Stomach smooth muscle (tissue), 2 donors: ENCODE measurements at regions not wholly inside any gene's neighbourhood (a gene's known extent, or its start where the extent isn't known, plus 50 kb on each side); places are given as distances from the start of the nearest gene placed in this dataset.
"Not testable (repeated sequence)": the region's sequence is repeated elsewhere in the genome, so short reads cannot be mapped to it uniquely, and the experiment has no call there.

Source experiments
- H3K27ac ChIP-seq: one replicate; pipeline ENCODE4 v1.7.0; 2013; ENCODE audit warnings: mild to moderate bottlenecking, low read length, inconsistent platforms
- H3K27me3 ChIP-seq, 2 donors: one replicate each; pipeline ENCODE4 v1.7.0; 2013; ENCODE audit warnings: low read length in 2 of 2; ENCODE audit not compliant: insufficient read depth in 2 of 2, control insufficient read depth in 1 of 2
- H3K36me3 ChIP-seq, 2 donors: one replicate each; pipeline ENCODE4 v1.7.0; 2013; ENCODE audit warnings: low read length in 2 of 2; ENCODE audit not compliant: control insufficient read depth in 2 of 2, insufficient read depth in 2 of 2
- H3K4me1 ChIP-seq: one replicate; pipeline ENCODE4 v1.7.0; 2013; ENCODE audit warnings: low read length; ENCODE audit not compliant: control insufficient read depth, insufficient read depth
- H3K4me3 ChIP-seq, 2 donors: one replicate each; pipeline ENCODE4 v1.7.0; 2013; ENCODE audit warnings: low read length in 2 of 2
- H3K9ac ChIP-seq, 2 donors: one replicate each; pipeline ENCODE4 v1.7.0; 2013; ENCODE audit warnings: low read length in 2 of 2, mild to moderate bottlenecking in 1 of 2
- H3K9me3 ChIP-seq, 2 donors: one replicate each; pipeline ENCODE4 v1.7.0; 2013; ENCODE audit warnings: low read length in 2 of 2; ENCODE audit not compliant: control insufficient read depth in 2 of 2
- donor health status: healthy.
- donor health status: Pancreatic carcinoma.

GRCh38 chr7:63521-64021, 128.8 kb upstream of the FAM20C start:
- Histone ChIP-seq H3K27ac (no peak overlapping the region), H3K9ac (no peak overlapping the region), H3K9me3 (no peaks in the 10 kb centered on the region), H3K36me3 (no peaks in the 10 kb centered on the region), H3K4me1 (peaks cover 22% of the 10 kb centered on the region), H3K27me3 (no peaks in the 10 kb centered on the region), H3K4me3 (no peak overlapping the region)

- Histone ChIP-seq H3K9ac (peak overlapping the region in 1 of 2 donors; percentile 10), H3K27me3 (no peaks in the 10 kb centered on the region), H3K4me1 (peaks cover 25% of the 10 kb centered on the region), H3K4me3 (peak overlapping the region in 1 of 2 donors; percentile 8), H3K36me3 (no peaks in the 10 kb centered on the region), H3K9me3 (no peaks in the 10 kb centered on the region), H3K27ac (no peak overlapping the region)
These were observed 128.1 kb upstream of the FAM20C start for GRCh38 chr7:64098-64915.

- no peaks in the 10 kb centered on the region for H3K36me3 ChIP-seq
- H3K27ac ChIP-seq = no peak overlapping the region
- H3K9ac ChIP-seq = peak overlapping the region; percentile 10 to 29
- peaks cover 25% of the 10 kb centered on the region for H3K4me1 ChIP-seq
- H3K9me3 ChIP-seq = no peaks in the 10 kb centered on the region
- no peaks in the 10 kb centered on the region for H3K27me3 ChIP-seq
- peak overlapping the region in 1 of 2 donors; percentile 8 for H3K4me3 ChIP-seq
These were observed 127.4 kb upstream of the FAM20C start for GRCh38 chr7:64916-65341.

- no peaks in the 10 kb centered on the region for H3K9me3 ChIP-seq
- H3K9ac ChIP-seq = no peak overlapping the region
- no peaks in the 10 kb centered on the region for H3K27me3 ChIP-seq
- H3K4me3 ChIP-seq = no peak overlapping the region
- H3K27ac ChIP-seq = no peak overlapping the region
- H3K4me1 ChIP-seq = peaks cover 25% of the 10 kb centered on the region
- no peaks in the 10 kb centered on the region for H3K36me3 ChIP-seq
These were observed 126.8 kb upstream of the FAM20C start for GRCh38 chr7:65554-65953.

GRCh38 chr7:66296-66695, 126.1 kb upstream of the FAM20C start:
- no peaks in the 10 kb centered on the region for H3K27me3 ChIP-seq
- no peaks in the 10 kb centered on the region for H3K9me3 ChIP-seq
- H3K36me3 ChIP-seq = no peaks in the 10 kb centered on the region
- H3K4me1 ChIP-seq = peaks cover 28% of the 10 kb centered on the region
- no peak overlapping the region for H3K9ac ChIP-seq
- no peak overlapping the region for H3K27ac ChIP-seq
- H3K4me3 ChIP-seq = no peak overlapping the region

- Histone ChIP-seq H3K27ac (no peak overlapping the region), H3K36me3 (no peaks in the 10 kb centered on the region), H3K9ac (no peak overlapping the region), H3K27me3 (no peaks in the 10 kb centered on the region), H3K9me3 (no peaks in the 10 kb centered on the region), H3K4me1 (peaks cover 30% of the 10 kb centered on the region), H3K4me3 (no peak overlapping the region)
These were observed 125.6 kb upstream of the FAM20C start for GRCh38 chr7:66741-67140.

- H3K9ac ChIP-seq = no peak overlapping the region
- H3K4me1 ChIP-seq = peaks cover 32% of the 10 kb centered on the region
- H3K9me3 ChIP-seq = no peaks in the 10 kb centered on the region
- peak overlapping the region; percentile 41 for H3K27ac ChIP-seq
- no peaks in the 10 kb centered on the region for H3K36me3 ChIP-seq
- no peaks in the 10 kb centered on the region for H3K27me3 ChIP-seq
- no peak overlapping the region for H3K4me3 ChIP-seq
These were observed 124.5 kb upstream of the FAM20C start for GRCh38 chr7:67661-68395.

GRCh38 chr7:68629-69028, 123.7 kb upstream of the FAM20C start:
- Histone ChIP-seq H3K9ac (peak overlapping the region in 1 of 2 donors; percentile 42), H3K27ac (peak overlapping the region; percentile 41), H3K9me3 (no peaks in the 10 kb centered on the region), H3K4me3 (no peak overlapping the region), H3K36me3 (no peaks in the 10 kb centered on the region), H3K4me1 (peaks cover 32% of the 10 kb centered on the region), H3K27me3 (no peaks in the 10 kb centered on the region)

- not testable (repeated sequence) for H3K36me3 ChIP-seq, H3K27ac ChIP-seq
- peaks cover 31% of the 10 kb centered on the region for H3K4me1 ChIP-seq
These were observed 123.3 kb upstream of the FAM20C start for GRCh38 chr7:69052-69451.

GRCh38 chr7:69499-70123, 122.8 kb upstream of the FAM20C start:
- peaks cover 26% of the 10 kb centered on the region for H3K4me1 ChIP-seq
- not testable (repeated sequence) for H3K9ac ChIP-seq, H3K27ac ChIP-seq

More at GRCh38 chr7:69052-69451, 123.3 kb upstream of the FAM20C start:
- not testable (repeated sequence) for H3K9me3 ChIP-seq, H3K9ac ChIP-seq, H3K4me3 ChIP-seq, H3K27me3 ChIP-seq

More at GRCh38 chr7:69499-70123, 122.8 kb upstream of the FAM20C start:
- not testable (repeated sequence) for H3K27me3 ChIP-seq, H3K36me3 ChIP-seq, H3K9me3 ChIP-seq, H3K4me3 ChIP-seq
